ENCODE measurements at regions not wholly inside any gene's neighbourhood (a gene's known extent, or its start where the extent isn't known, plus 50 kb on each side); places are given as distances from the start of the nearest gene placed in this dataset.

GRCh38 chrX:40253771-40254170, 156.0 kb upstream of the BCOR start:
- H3K4me3 ChIP-seq = no peak overlapping the region
- in situ Hi-C loops (cut with MboI; ENCODE audit: low pct_ligation_motif_present in 1 of 4, low pct_unique_long_range_greater_than_20kb in 1 of 4, low sequenced_read_pairs in 3 of 4) = no loop called here
- no peak for TF ChIP-seq POLR2A (IDR thresholded peaks at IDR 0.05)
- no peak for TF ChIP-seq EP300 (IDR thresholded peaks at IDR 0.05; ENCODE audit: low read depth)
- TF ChIP-seq, protein P1, sequence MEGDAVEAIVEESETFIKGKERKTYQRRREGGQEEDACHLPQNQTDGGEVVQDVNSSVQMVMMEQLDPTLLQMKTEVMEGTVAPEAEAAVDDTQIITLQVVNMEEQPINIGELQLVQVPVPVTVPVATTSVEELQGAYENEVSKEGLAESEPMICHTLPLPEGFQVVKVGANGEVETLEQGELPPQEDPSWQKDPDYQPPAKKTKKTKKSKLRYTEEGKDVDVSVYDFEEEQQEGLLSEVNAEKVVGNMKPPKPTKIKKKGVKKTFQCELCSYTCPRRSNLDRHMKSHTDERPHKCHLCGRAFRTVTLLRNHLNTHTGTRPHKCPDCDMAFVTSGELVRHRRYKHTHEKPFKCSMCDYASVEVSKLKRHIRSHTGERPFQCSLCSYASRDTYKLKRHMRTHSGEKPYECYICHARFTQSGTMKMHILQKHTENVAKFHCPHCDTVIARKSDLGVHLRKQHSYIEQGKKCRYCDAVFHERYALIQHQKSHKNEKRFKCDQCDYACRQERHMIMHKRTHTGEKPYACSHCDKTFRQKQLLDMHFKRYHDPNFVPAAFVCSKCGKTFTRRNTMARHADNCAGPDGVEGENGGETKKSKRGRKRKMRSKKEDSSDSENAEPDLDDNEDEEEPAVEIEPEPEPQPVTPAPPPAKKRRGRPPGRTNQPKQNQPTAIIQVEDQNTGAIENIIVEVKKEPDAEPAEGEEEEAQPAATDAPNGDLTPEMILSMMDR (IDR thresholded peaks at IDR 0.05) = no peak
- TF ChIP-seq POLR2AphosphoS5 (IDR thresholded peaks at IDR 0.05) = no peak
- DNase-seq = no peak
- intact Hi-C loops (cut with DNase I; ENCODE audit: low total_unique reads) = no loop called here
- 80% methylated on average over 5 of the region's 5 CpGs; no CpG with 5 or more reads in 1 of the 2 donors for WGBS, 2 donors (ENCODE audit: low coverage in 1 of 2)
- H3K4me1 ChIP-seq = no peaks in the 10 kb centered on the region
- no peaks in the 10 kb centered on the region for H3K36me3 ChIP-seq
- no peaks in the 10 kb centered on the region for H3K9me3 ChIP-seq
- no peaks in the 10 kb centered on the region for H3K27me3 ChIP-seq
- H3K27ac ChIP-seq = no peak overlapping the region

GRCh38 chrX:40249582-40249981, 151.8 kb upstream of the BCOR start:
- H3K36me3 ChIP-seq = no peaks in the 10 kb centered on the region
- no peak overlapping the region for H3K27ac ChIP-seq
- WGBS, 2 donors (ENCODE audit: low coverage in 1 of 2) = 82% methylated on average over 5 of the region's 5 CpGs; no CpG with 5 or more reads in 1 of the 2 donors
- no peak for TF ChIP-seq POLR2A (IDR thresholded peaks at IDR 0.05)
- TF ChIP-seq, protein P1 (IDR thresholded peaks at IDR 0.05) = no peak
- TF ChIP-seq EP300 (IDR thresholded peaks at IDR 0.05; ENCODE audit: low read depth) = no peak
- TF ChIP-seq POLR2AphosphoS5 (IDR thresholded peaks at IDR 0.05) = no peak
- no peak for DNase-seq
- H3K9me3 ChIP-seq = no peaks in the 10 kb centered on the region
- H3K27me3 ChIP-seq = no peaks in the 10 kb centered on the region
- H3K4me3 ChIP-seq = no peak overlapping the region
- no peaks in the 10 kb centered on the region for H3K4me1 ChIP-seq
- in situ Hi-C loops (cut with MboI; ENCODE audit: low pct_ligation_motif_present in 1 of 4, low pct_unique_long_range_greater_than_20kb in 1 of 4, low sequenced_read_pairs in 3 of 4) (no loop called here), intact Hi-C loops (cut with DNase I; ENCODE audit: low total_unique reads) (no loop called here)

DNA sequence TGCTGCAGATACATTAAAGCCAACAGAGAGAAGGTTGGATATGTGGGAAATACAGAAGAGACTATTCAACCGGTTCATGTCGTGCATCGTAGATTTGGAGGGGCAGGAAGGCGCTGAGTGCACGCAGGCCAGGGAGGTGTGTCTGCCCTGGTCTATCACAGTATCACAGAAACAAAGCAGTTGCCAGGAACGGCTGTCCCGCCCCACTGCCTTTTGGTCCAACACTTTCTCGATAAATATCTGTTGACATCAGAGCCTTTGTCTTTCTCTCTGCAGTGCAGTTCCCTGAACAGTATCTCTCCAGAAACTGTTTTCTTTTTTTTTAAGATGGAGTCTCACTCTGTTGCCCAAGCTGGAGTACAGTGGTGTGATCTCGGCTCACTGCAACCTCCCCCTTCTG, 151.1 kb upstream of the BCOR start:
- no peak for DNase-seq
- intact Hi-C loops (cut with DNase I; ENCODE audit: low total_unique reads) = no loop called here
- Histone ChIP-seq H3K9me3 (no peaks in the 10 kb centered on the region), H3K27me3 (no peaks in the 10 kb centered on the region), H3K4me3 (no peak overlapping the region), H3K4me1 (no peaks in the 10 kb centered on the region), H3K36me3 (no peaks in the 10 kb centered on the region), H3K27ac (no peak overlapping the region)
- TF ChIP-seq, protein P1 (IDR thresholded peaks at IDR 0.05) = no peak
- TF ChIP-seq EP300 (IDR thresholded peaks at IDR 0.05; ENCODE audit: low read depth) = no peak
- no peak for TF ChIP-seq POLR2AphosphoS5 (IDR thresholded peaks at IDR 0.05)
- no peak for TF ChIP-seq POLR2A (IDR thresholded peaks at IDR 0.05)
- in situ Hi-C loops (cut with MboI; ENCODE audit: low pct_ligation_motif_present in 1 of 4, low pct_unique_long_range_greater_than_20kb in 1 of 4, low sequenced_read_pairs in 3 of 4) = no loop called here
- 76% methylated on average over 9 of the region's 9 CpGs; no CpG with 5 or more reads in 1 of the 2 donors for WGBS, 2 donors (ENCODE audit: low coverage in 1 of 2)

DNA sequence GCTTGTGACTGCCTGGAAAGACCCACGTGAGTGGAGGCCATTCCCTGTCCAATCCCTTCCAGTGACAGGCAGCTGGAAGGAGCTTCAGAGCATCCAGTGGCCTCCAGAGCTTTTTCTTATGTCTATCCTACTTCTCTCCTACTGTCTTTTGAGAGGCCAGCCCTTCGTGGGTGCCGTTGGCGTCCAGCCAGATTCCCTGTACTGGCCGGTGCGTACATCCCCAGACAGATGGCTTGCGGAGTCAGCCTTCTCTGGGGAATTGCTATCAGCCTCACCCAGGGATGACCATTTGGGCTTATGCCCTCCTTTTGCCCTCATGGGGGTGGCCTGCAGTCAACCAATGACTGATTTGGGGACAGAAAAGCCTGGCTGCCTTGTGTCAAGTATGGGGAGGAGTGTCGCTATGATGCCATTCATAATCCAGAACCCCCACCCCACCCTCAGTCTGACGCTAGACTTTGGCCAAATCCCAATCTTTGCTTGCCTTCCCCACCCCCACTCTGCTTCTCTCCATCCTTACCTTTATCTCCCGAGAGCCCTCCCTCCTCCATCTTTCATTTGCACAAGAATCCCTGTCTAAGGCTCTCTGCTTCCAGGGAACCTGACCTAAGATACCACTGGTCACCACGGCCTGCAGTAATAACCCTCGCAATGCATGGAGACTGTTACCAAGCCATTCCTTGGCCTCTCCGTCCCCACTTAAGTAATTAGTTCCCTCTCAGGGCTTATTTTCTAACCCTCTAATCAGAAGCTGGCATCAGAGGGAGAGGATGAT, 150.3 kb upstream of the BCOR start:
- intact Hi-C loops (cut with DNase I; ENCODE audit: low total_unique reads) (no loop called here), in situ Hi-C loops (cut with MboI; ENCODE audit: low pct_ligation_motif_present in 1 of 4, low pct_unique_long_range_greater_than_20kb in 1 of 4, low sequenced_read_pairs in 3 of 4) (no loop called here)
- Histone ChIP-seq H3K4me1 (no peaks in the 10 kb centered on the region), H3K27me3 (no peaks in the 10 kb centered on the region), H3K9me3 (no peaks in the 10 kb centered on the region), H3K27ac (no peak overlapping the region), H3K36me3 (no peaks in the 10 kb centered on the region), H3K4me3 (no peak overlapping the region)
- TF ChIP-seq EP300 (IDR thresholded peaks at IDR 0.05; ENCODE audit: low read depth) (no peak), POLR2AphosphoS5 (IDR thresholded peaks at IDR 0.05) (no peak)
- TF ChIP-seq, protein P1 (IDR thresholded peaks at IDR 0.05) = no peak
- no peak for DNase-seq
- 60 to 74% methylated on average over 1 to 13 of the region's 13 CpGs for WGBS, 2 donors (ENCODE audit: low coverage in 1 of 2)

All from transverse colon (tissue), 4 donors.